Upper lobe of left lung (tissue), 6 donors: ENCODE measurements at regions not wholly inside any gene's neighbourhood (a gene's known extent, or its start where the extent isn't known, plus 50 kb on each side); places are given as distances from the start of the nearest gene placed in this dataset.

Source experiments
- ATAC-seq, 2 donors: fragments of 200-7000 bp; cut with Tn5 transposase; one replicate each; pipeline ENCODE4 v1.9.1; 2022; ENCODE audit warnings: mild to moderate bottlenecking in 2 of 2, moderate library complexity in 2 of 2; ENCODE audit not compliant: low FRiP score in 2 of 2
- DNase-seq, 2 donors: peaks; one replicate each; pipeline ENCODE4 v3.0.0-alpha.2; 2019 to 2020
- H3K27ac ChIP-seq, 4 donors: fragments of 200-600 bp; sonication (generic); one replicate each; pipeline ENCODE4 v1.5.1; 2016 to 2019
- H3K27me3 ChIP-seq, 4 donors: fragments of 200-600 bp; sonication (generic); one replicate each; pipeline ENCODE4 v1.5.1; 2017 to 2019
- H3K36me3 ChIP-seq, 4 donors: fragments of 200-600 bp; sonication (generic); one replicate each; pipeline ENCODE4 v1.5.1; 2016 to 2019
- H3K4me1 ChIP-seq, 4 donors: fragments of 200-600 bp; sonication (generic); one replicate each; pipeline ENCODE4 v1.5.1; 2018 to 2019
- H3K4me3 ChIP-seq, 4 donors: fragments of 200-600 bp; sonication (generic); one replicate each; pipeline ENCODE4 v1.5.1; 2017 to 2019; ENCODE audit warnings: mild to moderate bottlenecking in 2 of 4, moderate library complexity in 1 of 4
- H3K9me3 ChIP-seq, 4 donors: fragments of 200-600 bp; sonication (generic); one replicate each; pipeline ENCODE4 v1.5.1; 2018 to 2019
- EP300 ChIP-seq, 4 donors: sonication (generic); formaldehyde crosslinking; IDR thresholded peaks; one replicate each; pipeline ENCODE4 v1.5.1; 2017; ENCODE audit warnings: antibody characterized with exemption in 4 of 4, control low read depth in 2 of 4
- POLR2A ChIP-seq, 4 donors: fragments of 450-650 bp; IDR thresholded peaks; one replicate each; pipeline ENCODE4 v1.5.1; 2016 to 2017; ENCODE audit warnings: antibody characterized with exemption in 4 of 4, mild to moderate bottlenecking in 2 of 4
- POLR2AphosphoS5 ChIP-seq, 2 donors: sonication (generic); formaldehyde crosslinking; IDR thresholded peaks; one replicate each; pipeline ENCODE4 v1.5.1; 2017; ENCODE audit warnings: antibody characterized with exemption in 2 of 2
- WGBS, 2 donors: methylation state at CpG; one replicate each; pipeline ENCODE4 v1.1.5; 2017 to 2018; 5-methylcytosine and 5-hydroxymethylcytosine counted together
- TF ChIP-seq, protein P1 (sequence below), 6 experiments: fragments of 450-650 bp in 4 of 6; fragments of 200-600 bp in 2 of 6; sonication (generic) in 2 of 6; IDR thresholded peaks; one replicate each; pipeline ENCODE4 v1.5.1; 2016 to 2019; ENCODE audit warnings: antibody characterized with exemption in 6 of 6
- donor health status: DM: no; HTN: no; CAD: no; lungs with moderate emphysema.
- donor health status: DM: no; HTN: yes; CAD: no; lungs with severe emphysema.

DNA sequence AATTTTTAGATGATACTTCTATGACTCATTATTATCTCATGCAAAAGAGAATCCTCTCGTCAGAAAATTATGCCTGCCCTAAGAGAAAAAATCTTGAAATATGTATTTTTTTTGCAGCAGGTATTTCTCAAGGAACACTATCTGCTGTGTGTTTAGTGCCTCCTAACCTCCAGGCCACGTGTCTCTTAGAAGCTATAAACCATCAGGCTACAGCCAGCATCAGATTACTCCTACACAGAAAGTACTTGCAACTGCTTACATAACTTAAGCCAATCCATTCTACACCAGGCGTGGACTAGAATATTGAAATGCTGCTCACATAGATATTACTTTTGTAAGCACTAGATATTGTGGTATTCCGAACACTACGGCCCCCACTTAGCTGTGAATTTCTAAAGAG lies 933.4 kb downstream of the PLA2G4A start:
- no peaks in the 10 kb centered on the region for H3K4me1 ChIP-seq
- DNase-seq = no peak
- no peaks in the 10 kb centered on the region for H3K36me3 ChIP-seq
- ATAC-seq = no peak
- H3K27me3 ChIP-seq = no peaks in the 10 kb centered on the region
- no peak overlapping the region for H3K27ac ChIP-seq
- no peak overlapping the region for H3K4me3 ChIP-seq
- H3K9me3 ChIP-seq = no peaks in the 10 kb centered on the region
- WGBS, 2 donors = 52 to 53% methylated on average over 5 of the region's 5 CpGs
- TF ChIP-seq EP300 (IDR thresholded peaks at IDR 0.05) (no peak), POLR2A (IDR thresholded peaks at IDR 0.05) (no peak), POLR2AphosphoS5 (IDR thresholded peaks at IDR 0.05) (no peak)
- TF ChIP-seq, protein P1, sequence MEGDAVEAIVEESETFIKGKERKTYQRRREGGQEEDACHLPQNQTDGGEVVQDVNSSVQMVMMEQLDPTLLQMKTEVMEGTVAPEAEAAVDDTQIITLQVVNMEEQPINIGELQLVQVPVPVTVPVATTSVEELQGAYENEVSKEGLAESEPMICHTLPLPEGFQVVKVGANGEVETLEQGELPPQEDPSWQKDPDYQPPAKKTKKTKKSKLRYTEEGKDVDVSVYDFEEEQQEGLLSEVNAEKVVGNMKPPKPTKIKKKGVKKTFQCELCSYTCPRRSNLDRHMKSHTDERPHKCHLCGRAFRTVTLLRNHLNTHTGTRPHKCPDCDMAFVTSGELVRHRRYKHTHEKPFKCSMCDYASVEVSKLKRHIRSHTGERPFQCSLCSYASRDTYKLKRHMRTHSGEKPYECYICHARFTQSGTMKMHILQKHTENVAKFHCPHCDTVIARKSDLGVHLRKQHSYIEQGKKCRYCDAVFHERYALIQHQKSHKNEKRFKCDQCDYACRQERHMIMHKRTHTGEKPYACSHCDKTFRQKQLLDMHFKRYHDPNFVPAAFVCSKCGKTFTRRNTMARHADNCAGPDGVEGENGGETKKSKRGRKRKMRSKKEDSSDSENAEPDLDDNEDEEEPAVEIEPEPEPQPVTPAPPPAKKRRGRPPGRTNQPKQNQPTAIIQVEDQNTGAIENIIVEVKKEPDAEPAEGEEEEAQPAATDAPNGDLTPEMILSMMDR (IDR thresholded peaks at IDR 0.05) = no peak

DNA sequence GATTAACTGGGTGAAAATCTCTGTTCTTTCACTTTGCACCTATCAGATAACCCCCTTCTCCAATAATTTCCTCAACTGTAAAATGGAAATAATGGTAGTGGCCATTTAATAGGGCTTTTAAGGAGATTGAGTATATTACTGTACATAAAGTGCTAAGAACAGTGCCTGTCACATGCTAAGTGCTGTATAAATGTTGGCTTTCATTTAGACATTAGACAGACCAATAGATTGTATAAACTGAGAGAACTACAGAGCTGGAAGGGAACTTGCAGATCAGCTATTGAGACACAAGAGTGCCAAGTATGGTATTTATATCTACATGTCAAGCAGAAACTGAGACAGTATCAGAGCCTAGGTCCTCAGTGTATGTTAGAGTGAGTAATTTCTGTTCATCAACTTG lies 934.7 kb downstream of the PLA2G4A start:
- H3K27me3 ChIP-seq = no peaks in the 10 kb centered on the region
- no peak overlapping the region for H3K4me3 ChIP-seq
- H3K27ac ChIP-seq = no peak overlapping the region
- no peak for DNase-seq
- H3K36me3 ChIP-seq = no peaks in the 10 kb centered on the region
- H3K9me3 ChIP-seq = no peaks in the 10 kb centered on the region
- H3K4me1 ChIP-seq = no peaks in the 10 kb centered on the region
- TF ChIP-seq, protein P1 (IDR thresholded peaks at IDR 0.05) = no peak
- TF ChIP-seq POLR2AphosphoS5 (IDR thresholded peaks at IDR 0.05) (no peak), POLR2A (IDR thresholded peaks at IDR 0.05) (no peak), EP300 (IDR thresholded peaks at IDR 0.05) (no peak)
- ATAC-seq = no peak

DNA sequence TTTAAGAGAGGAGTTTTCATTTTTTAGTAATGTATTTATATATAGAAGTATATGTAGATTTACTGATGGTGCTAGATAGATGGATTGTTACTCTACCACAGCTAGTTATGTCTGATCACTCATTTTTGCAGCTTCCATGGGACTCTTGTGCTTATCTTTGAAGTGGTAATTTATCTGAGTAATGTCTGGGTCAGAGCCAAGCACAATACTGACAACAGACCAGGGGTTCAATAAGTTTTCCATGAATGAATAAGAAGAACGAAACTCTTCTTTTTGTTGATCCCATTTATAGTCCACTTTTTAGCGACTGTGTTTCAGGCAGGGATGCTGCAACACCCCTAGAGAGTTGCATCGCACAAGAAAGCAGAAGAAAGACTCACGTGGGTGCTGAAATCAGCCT lies 935.2 kb downstream of the PLA2G4A start:
- no peak for DNase-seq
- Histone ChIP-seq H3K9me3 (no peaks in the 10 kb centered on the region), H3K4me3 (no peak overlapping the region), H3K27me3 (no peaks in the 10 kb centered on the region), H3K27ac (no peak overlapping the region), H3K36me3 (no peaks in the 10 kb centered on the region), H3K4me1 (no peaks in the 10 kb centered on the region)
- TF ChIP-seq POLR2AphosphoS5 (IDR thresholded peaks at IDR 0.05) (no peak), EP300 (IDR thresholded peaks at IDR 0.05) (no peak), POLR2A (IDR thresholded peaks at IDR 0.05) (no peak)
- TF ChIP-seq, protein P1 (IDR thresholded peaks at IDR 0.05) = no peak
- ATAC-seq = no peak
- WGBS, 2 donors = 77 to 87% methylated on average over 4 of the region's 4 CpGs

DNA sequence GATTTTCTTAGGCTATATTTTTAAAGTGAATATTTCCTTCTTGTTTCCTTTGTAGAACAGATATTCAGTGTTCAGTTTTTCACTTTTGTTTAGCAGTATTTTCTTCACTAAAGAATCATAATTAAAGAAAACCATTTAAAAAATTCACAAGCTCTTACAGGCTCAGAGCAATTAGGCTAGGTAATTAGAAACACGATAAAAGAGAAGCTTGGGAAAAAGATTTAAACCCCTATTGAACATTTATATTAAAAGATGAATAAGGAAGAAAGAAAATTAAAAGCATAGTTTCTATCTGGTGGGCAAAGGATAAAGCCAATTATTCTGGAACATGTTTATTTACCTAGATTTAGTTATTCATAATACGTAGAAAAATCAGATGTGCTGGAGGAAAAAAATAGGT lies 942.6 kb downstream of the PLA2G4A start:
- H3K36me3 ChIP-seq = no peaks in the 10 kb centered on the region
- H3K9me3 ChIP-seq = no peaks in the 10 kb centered on the region
- 76 to 78% methylated on average over 2 of the region's 2 CpGs for WGBS, 2 donors
- H3K4me3 ChIP-seq = no peak overlapping the region
- no peak for TF ChIP-seq EP300 (IDR thresholded peaks at IDR 0.05)
- TF ChIP-seq POLR2AphosphoS5 (IDR thresholded peaks at IDR 0.05) = no peak
- no peak for TF ChIP-seq POLR2A (IDR thresholded peaks at IDR 0.05)
- TF ChIP-seq, protein P1 (IDR thresholded peaks at IDR 0.05) = no peak
- H3K27me3 ChIP-seq = no peaks in the 10 kb centered on the region
- DNase-seq = no peak
- H3K27ac ChIP-seq = no peak overlapping the region
- no peak for ATAC-seq
- H3K4me1 ChIP-seq = no peaks in the 10 kb centered on the region

DNA sequence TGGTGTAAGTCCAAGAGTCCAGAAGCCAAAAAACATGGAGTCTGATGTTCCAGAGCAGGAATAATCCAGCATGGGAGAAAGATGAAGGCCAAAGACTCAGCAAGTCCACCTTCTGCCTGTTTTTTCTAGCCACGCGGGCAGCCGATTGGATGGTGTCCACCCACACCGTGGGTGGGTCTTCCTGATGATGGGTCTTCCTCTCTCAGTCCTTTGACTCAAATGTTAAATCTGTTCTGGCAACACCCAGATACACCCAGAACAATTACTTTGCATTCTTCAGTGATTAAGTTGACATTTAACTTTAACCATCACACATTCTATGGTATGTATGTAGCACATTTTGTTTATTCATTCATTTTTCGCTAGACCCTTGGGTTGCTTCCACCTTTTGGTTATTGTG lies 944.4 kb downstream of the PLA2G4A start:
- Histone ChIP-seq H3K9me3 (no peaks in the 10 kb centered on the region), H3K4me1 (no peaks in the 10 kb centered on the region), H3K4me3 (no peak overlapping the region), H3K27ac (no peak overlapping the region), H3K27me3 (no peaks in the 10 kb centered on the region), H3K36me3 (no peaks in the 10 kb centered on the region)
- WGBS, 2 donors = 85 to 96% methylated on average over 5 of the region's 5 CpGs
- TF ChIP-seq EP300 (IDR thresholded peaks at IDR 0.05) (no peak), POLR2AphosphoS5 (IDR thresholded peaks at IDR 0.05) (no peak), POLR2A (IDR thresholded peaks at IDR 0.05) (no peak)
- TF ChIP-seq, protein P1 (IDR thresholded peaks at IDR 0.05) = no peak
- ATAC-seq = no peak
- no peak for DNase-seq
